ENCODE measurements at regions not wholly inside any gene's neighbourhood (a gene's known extent, or its start where the extent isn't known, plus 50 kb on each side); places are given as distances from the start of the nearest gene placed in this dataset.

DNA sequence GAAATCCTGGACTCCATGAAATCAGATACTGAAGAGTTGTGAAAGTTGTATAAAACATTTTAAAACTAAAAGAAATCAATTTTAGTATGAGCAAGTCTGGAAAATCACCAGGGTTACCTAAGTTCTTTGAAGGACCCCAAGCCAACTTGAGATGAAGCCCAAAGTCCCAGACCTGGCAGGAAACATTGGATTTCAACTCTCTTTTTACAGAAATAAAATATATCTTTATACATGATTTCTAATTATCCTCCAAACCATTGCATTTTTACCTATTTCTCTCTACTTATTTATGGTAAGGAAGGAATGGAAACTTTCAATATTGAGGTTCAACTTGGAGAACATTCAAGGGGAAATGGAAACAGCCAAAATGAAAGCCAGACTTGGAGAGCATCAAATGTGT lies 390.6 kb upstream of the C9orf72 start:
- TF ChIP-seq CTCF (conservative IDR thresholded peaks at IDR 0.05; ENCODE audit: low read length) (no peak), EZH2phosphoT487 (IDR thresholded peaks at IDR 0.05; ENCODE audit: borderline replicate concordance) (no peak)

Data from Loucy (cell line).